Lower lobe of right lung (tissue), 2 donors: ENCODE measurements at regions not wholly inside any gene's neighbourhood (a gene's known extent, or its start where the extent isn't known, plus 50 kb on each side); places are given as distances from the start of the nearest gene placed in this dataset.

Source experiments
- ATAC-seq, 2 donors: fragments of 200-7000 bp; cut with Tn5 transposase; one replicate each; pipeline ENCODE4 v1.9.1; 2020 to 2022; ENCODE audit warnings: mild to moderate bottlenecking in 2 of 2, moderate library complexity in 2 of 2
- DNase-seq: peaks from one replicate; pipeline ENCODE4 v3.0.0-alpha.2; 2020
- H3K27ac ChIP-seq: fragments of 200-600 bp; one replicate; pipeline ENCODE4 v1.8.0; 2022
- H3K27me3 ChIP-seq: fragments of 200-600 bp; one replicate; pipeline ENCODE4 v1.8.0; 2022; ENCODE audit warnings: low read depth
- H3K36me3 ChIP-seq: fragments of 200-600 bp; one replicate; pipeline ENCODE4 v1.8.0; 2022; ENCODE audit warnings: mild to moderate bottlenecking
- H3K4me1 ChIP-seq: fragments of 200-600 bp; one replicate; pipeline ENCODE4 v1.8.0; 2022
- H3K4me3 ChIP-seq: fragments of 200-600 bp; one replicate; pipeline ENCODE4 v1.8.0; 2022; ENCODE audit warnings: mild to moderate bottlenecking
- H3K9me3 ChIP-seq: fragments of 200-600 bp; one replicate; pipeline ENCODE4 v1.8.0; 2022
- intact Hi-C: fragments of 100-400 bp; cut with DNase I; formaldehyde crosslinking; loops from one replicate; pipeline ENCODE4 v1.11.0; 2022
- TF ChIP-seq, protein P1 (sequence below): fragments of 200-600 bp; IDR thresholded peaks from one replicate; pipeline ENCODE4 v1.8.0; 2022; ENCODE audit warnings: antibody characterized with exemption, mild to moderate bottlenecking
- donor health status: DM: no; HTN: yes; CAD: no; lungs with severe emphysema.

- ATAC-seq (no peak), DNase-seq (no peak)
- Histone ChIP-seq H3K36me3 (no peaks in the 10 kb centered on the region), H3K9me3 (no peaks in the 10 kb centered on the region), H3K4me3 (no peak overlapping the region), H3K4me1 (no peaks in the 10 kb centered on the region), H3K27ac (no peak overlapping the region), H3K27me3 (no peaks in the 10 kb centered on the region)
- TF ChIP-seq, protein P1, sequence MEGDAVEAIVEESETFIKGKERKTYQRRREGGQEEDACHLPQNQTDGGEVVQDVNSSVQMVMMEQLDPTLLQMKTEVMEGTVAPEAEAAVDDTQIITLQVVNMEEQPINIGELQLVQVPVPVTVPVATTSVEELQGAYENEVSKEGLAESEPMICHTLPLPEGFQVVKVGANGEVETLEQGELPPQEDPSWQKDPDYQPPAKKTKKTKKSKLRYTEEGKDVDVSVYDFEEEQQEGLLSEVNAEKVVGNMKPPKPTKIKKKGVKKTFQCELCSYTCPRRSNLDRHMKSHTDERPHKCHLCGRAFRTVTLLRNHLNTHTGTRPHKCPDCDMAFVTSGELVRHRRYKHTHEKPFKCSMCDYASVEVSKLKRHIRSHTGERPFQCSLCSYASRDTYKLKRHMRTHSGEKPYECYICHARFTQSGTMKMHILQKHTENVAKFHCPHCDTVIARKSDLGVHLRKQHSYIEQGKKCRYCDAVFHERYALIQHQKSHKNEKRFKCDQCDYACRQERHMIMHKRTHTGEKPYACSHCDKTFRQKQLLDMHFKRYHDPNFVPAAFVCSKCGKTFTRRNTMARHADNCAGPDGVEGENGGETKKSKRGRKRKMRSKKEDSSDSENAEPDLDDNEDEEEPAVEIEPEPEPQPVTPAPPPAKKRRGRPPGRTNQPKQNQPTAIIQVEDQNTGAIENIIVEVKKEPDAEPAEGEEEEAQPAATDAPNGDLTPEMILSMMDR, result no peak
- intact Hi-C loops, result no loop called here
Measured at GRCh38 chr22:48559647-48560388, 1267.9 kb downstream of the BRD1 start.

DNA sequence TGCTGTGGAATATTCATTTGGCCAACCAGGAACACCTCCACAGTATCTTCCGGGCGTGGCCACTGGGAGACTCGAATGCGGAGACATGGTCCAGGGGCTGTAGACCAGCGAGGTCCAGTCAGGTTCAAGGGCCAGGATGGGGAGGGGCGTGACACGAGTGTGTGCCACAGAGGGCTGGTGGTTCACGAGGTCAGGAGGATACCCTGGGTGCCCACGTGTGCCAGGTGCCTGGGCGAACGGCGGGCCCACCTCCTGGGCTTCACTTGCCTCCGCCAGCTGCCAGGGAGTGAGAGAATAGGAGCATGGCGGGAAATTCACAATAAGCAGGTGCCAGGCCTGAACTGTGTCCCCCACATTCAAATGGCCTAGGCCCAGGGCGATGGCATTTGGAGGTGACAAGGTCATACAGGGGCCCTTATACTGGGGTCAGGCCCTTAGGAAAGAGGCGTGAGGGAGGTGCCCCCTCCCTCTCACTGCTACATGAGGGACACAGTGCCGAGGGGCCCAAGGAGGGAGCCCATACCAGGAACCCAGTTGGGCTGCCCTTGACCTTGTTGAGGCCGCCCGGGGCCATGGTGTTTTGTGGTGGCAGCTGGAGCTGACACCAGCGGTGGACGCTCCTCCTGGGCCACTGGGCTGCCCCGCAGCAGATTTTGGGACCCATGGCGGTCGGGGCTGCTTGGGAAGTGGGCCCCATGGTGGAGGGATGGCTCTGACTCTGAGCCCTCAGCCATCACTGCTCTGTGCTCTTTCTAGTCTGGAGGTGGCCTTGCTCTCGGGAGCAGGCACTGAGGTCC, 1268.9 kb downstream of the BRD1 start:
- DNase-seq (no peak), ATAC-seq (no peak)
- intact Hi-C loops, result no loop called here
- no peak overlapping the region for H3K4me3 ChIP-seq
- H3K4me1 ChIP-seq, result no peaks in the 10 kb centered on the region
- no peak overlapping the region for H3K27ac ChIP-seq
- H3K9me3 ChIP-seq, result no peaks in the 10 kb centered on the region
- no peaks in the 10 kb centered on the region for H3K27me3 ChIP-seq
- TF ChIP-seq, protein P1, result no peak
- H3K36me3 ChIP-seq, result no peaks in the 10 kb centered on the region

DNA sequence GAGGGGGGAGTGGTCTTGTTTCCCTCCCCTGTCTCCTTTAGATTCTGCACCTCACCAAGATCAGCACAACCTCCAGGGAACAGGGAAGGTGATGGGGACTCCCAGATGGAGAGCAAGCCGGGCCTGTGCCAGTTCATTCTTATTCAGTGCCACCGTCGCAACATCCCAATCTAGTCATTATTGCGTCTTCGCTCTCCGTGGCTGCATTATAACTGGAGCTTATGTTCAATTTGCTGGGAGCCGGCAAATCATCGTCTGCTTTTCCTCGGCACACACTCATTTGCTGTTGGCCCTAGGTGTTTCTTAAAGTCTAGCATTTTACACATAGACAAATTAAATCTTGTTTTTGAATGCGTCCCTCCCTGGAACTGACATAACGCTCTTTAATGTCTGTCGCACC, 1269.7 kb downstream of the BRD1 start:
- TF ChIP-seq, protein P1, result no peak
- Histone ChIP-seq H3K4me1 (no peaks in the 10 kb centered on the region), H3K36me3 (no peaks in the 10 kb centered on the region), H3K27ac (no peak overlapping the region), H3K9me3 (no peaks in the 10 kb centered on the region), H3K27me3 (no peaks in the 10 kb centered on the region), H3K4me3 (no peak overlapping the region)
- DNase-seq (no peak), ATAC-seq (no peak)
- intact Hi-C loops, result no loop called here

GRCh38 chr22:48557473-48557872, 1270.2 kb downstream of the BRD1 start:
- ATAC-seq (no peak), DNase-seq (no peak)
- no peaks in the 10 kb centered on the region for H3K27me3 ChIP-seq

GRCh38 chr22:48556751-48557150, 1270.9 kb downstream of the BRD1 start:
- Histone ChIP-seq H3K4me1 (no peaks in the 10 kb centered on the region), H3K27me3 (no peaks in the 10 kb centered on the region), H3K27ac (no peak overlapping the region), H3K9me3 (no peaks in the 10 kb centered on the region), H3K36me3 (no peaks in the 10 kb centered on the region), H3K4me3 (no peak overlapping the region)
- no peak for ATAC-seq
- intact Hi-C loops, result no loop called here
- TF ChIP-seq, protein P1, result no peak
- no peak for DNase-seq

More at GRCh38 chr22:48557473-48557872, 1270.2 kb downstream of the BRD1 start:
- Histone ChIP-seq H3K27ac (no peak overlapping the region), H3K36me3 (no peaks in the 10 kb centered on the region), H3K4me1 (no peaks in the 10 kb centered on the region), H3K4me3 (no peak overlapping the region), H3K9me3 (no peaks in the 10 kb centered on the region)
- intact Hi-C loops, result no loop called here
- TF ChIP-seq, protein P1, result no peak
